Suprapubic skin (tissue), 4 donors: ENCODE measurements at regions not wholly inside any gene's neighbourhood (a gene's known extent, or its start where the extent isn't known, plus 50 kb on each side); places are given as distances from the start of the nearest gene placed in this dataset.

Experiments used
- DNase-seq, 2 donors: peaks; one replicate each; pipeline ENCODE4 v3.0.0-alpha.2; 2019; ENCODE audit warnings: low spot score in 2 of 2
- H3K27ac ChIP-seq: fragments of 200-600 bp; sonication (generic); one replicate; pipeline ENCODE4 v1.5.1; 2019
- H3K27me3 ChIP-seq: fragments of 200-600 bp; sonication (generic); one replicate; pipeline ENCODE4 v1.5.1; 2019
- H3K36me3 ChIP-seq: fragments of 200-600 bp; sonication (generic); one replicate; pipeline ENCODE4 v1.5.1; 2019
- H3K4me1 ChIP-seq: fragments of 200-600 bp; sonication (generic); one replicate; pipeline ENCODE4 v1.5.1; 2019
- H3K4me3 ChIP-seq: fragments of 200-600 bp; sonication (generic); one replicate; pipeline ENCODE4 v1.5.1; 2019; ENCODE audit warnings: mild to moderate bottlenecking
- H3K9me3 ChIP-seq: fragments of 200-600 bp; sonication (generic); one replicate; pipeline ENCODE4 v1.5.1; 2019
- EP300 ChIP-seq: sonication (generic); formaldehyde crosslinking; IDR thresholded peaks from one replicate; pipeline ENCODE4 v1.6.1; 2017; ENCODE audit warnings: antibody characterized with exemption
- POLR2A ChIP-seq, 2 donors: fragments of 450-650 bp; IDR thresholded peaks; one replicate each; pipeline ENCODE4 v1.6.1; 2017; ENCODE audit warnings: antibody characterized with exemption in 2 of 2, mild to moderate bottlenecking in 2 of 2, moderate library complexity in 2 of 2
- POLR2AphosphoS5 ChIP-seq, 3 donors: sonication (generic); formaldehyde crosslinking; IDR thresholded peaks; one replicate each; pipeline ENCODE4 v1.6.1; 2017; ENCODE audit warnings: antibody characterized with exemption in 3 of 3
- WGBS: methylation state at CpG from one replicate; pipeline ENCODE4 v1.1.5; 2018; 5-methylcytosine and 5-hydroxymethylcytosine counted together
- TF ChIP-seq, protein P1 (sequence below), 2 donors: fragments of 200-600 bp in 1 of 2; fragments of 450-650 bp in 1 of 2; sonication (generic) in 1 of 2; IDR thresholded peaks; one replicate each; pipeline ENCODE4 v1.5.1; 2016 to 2019; ENCODE audit warnings: antibody characterized with exemption in 2 of 2, mild to moderate bottlenecking in 1 of 2, moderate library complexity in 1 of 2

DNA sequence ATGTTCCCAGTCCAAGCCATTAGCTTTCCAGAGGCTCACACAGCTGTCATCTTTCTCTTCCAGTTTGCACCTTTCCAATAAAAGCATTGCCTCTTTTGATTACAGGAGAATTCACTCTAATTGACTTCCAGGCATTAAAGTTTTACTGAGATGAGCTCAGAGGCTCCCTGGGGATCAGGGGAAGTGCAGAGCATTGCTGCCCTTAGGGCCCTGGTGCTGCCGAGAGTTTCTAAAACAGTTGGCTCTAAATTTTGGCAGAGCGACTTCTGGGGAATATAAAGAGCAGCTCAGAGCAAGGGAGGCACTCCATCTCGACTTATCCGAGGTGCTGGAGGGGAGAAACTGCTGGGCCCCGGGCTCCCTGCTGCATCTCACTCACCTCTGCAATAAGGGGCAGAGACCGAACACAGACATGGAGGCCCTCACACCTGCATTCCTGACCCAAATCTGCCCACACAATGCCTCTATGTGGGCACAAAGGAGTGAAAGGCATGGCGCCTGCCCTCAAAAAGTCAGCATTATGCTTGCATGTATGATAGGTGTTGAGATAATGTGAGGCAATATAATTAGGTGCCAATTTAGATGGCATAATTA lies 61.7 kb downstream of the SCN11A start:
- Histone ChIP-seq H3K4me3 (no peak overlapping the region), H3K27ac (no peak overlapping the region), H3K36me3 (no peaks in the 10 kb centered on the region), H3K4me1 (no peaks in the 10 kb centered on the region), H3K27me3 (peaks cover 4% of the 10 kb centered on the region), H3K9me3 (no peaks in the 10 kb centered on the region)
- 45% methylated on average over 7 of the region's 7 CpGs for WGBS
- TF ChIP-seq POLR2AphosphoS5 (IDR thresholded peaks at IDR 0.05) (no peak), POLR2A (IDR thresholded peaks at IDR 0.05) (no peak), EP300 (no peak)
- TF ChIP-seq, protein P1, sequence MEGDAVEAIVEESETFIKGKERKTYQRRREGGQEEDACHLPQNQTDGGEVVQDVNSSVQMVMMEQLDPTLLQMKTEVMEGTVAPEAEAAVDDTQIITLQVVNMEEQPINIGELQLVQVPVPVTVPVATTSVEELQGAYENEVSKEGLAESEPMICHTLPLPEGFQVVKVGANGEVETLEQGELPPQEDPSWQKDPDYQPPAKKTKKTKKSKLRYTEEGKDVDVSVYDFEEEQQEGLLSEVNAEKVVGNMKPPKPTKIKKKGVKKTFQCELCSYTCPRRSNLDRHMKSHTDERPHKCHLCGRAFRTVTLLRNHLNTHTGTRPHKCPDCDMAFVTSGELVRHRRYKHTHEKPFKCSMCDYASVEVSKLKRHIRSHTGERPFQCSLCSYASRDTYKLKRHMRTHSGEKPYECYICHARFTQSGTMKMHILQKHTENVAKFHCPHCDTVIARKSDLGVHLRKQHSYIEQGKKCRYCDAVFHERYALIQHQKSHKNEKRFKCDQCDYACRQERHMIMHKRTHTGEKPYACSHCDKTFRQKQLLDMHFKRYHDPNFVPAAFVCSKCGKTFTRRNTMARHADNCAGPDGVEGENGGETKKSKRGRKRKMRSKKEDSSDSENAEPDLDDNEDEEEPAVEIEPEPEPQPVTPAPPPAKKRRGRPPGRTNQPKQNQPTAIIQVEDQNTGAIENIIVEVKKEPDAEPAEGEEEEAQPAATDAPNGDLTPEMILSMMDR (IDR thresholded peaks at IDR 0.05) = no peak
- DNase-seq = no peak

DNA sequence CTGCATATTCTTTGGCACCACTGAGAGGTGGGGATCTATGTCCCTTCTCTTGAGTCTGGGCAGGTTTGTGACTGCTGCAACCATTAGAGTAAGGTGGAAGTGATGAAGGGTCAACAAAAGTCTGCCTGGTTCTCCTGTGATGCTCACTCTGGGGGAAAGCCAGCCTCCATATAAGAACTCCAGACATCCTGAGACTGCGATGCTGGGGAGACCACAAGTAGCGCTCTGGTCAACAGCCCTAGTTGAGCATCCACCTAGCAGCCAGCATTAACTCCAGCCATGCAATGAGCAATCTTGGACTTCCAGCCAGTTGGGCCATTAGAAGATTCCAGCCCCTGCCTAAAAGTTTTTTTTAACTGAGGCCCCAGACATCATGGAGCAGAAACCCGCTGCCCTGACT lies 62.8 kb downstream of the SCN11A start:
- WGBS = 86% methylated on average over 3 of the region's 3 CpGs
- no peaks in the 10 kb centered on the region for H3K36me3 ChIP-seq
- H3K9me3 ChIP-seq = no peaks in the 10 kb centered on the region
- peaks cover 4% of the 10 kb centered on the region for H3K27me3 ChIP-seq
- TF ChIP-seq, protein P1 (IDR thresholded peaks at IDR 0.05) = no peak
- TF ChIP-seq POLR2AphosphoS5 (IDR thresholded peaks at IDR 0.05) = no peak
- no peak for TF ChIP-seq POLR2A (IDR thresholded peaks at IDR 0.05)
- TF ChIP-seq EP300 = no peak
- no peak for DNase-seq
- H3K27ac ChIP-seq = no peak overlapping the region
- H3K4me1 ChIP-seq = no peaks in the 10 kb centered on the region
- H3K4me3 ChIP-seq = no peak overlapping the region

DNA sequence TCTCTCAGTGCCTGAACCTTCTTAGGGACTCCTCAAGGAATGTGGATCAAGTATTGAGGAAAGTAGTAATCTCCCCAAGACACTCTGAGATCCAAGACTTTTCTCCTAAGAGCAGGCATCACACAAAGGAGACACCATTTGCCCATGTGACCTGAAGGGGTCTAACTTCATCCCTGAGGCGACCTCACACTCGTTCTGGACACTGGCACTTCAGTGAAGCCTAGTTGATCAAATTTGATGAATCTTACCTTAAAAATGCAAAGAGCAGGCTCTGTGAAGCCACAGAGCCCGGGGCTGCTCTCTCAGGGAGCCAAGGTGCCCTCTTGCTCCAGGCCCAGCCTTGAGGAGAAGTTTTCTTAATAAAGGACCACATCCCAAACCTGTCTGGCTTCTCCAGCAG lies 64.3 kb downstream of the SCN11A start:
- H3K27me3 ChIP-seq = peaks cover 4% of the 10 kb centered on the region
- no peaks in the 10 kb centered on the region for H3K36me3 ChIP-seq
- DNase-seq = no peak
- no peak overlapping the region for H3K4me3 ChIP-seq
- 78% methylated on average over 3 of the region's 3 CpGs for WGBS
- H3K27ac ChIP-seq = no peak overlapping the region
- TF ChIP-seq POLR2A (IDR thresholded peaks at IDR 0.05) (no peak), POLR2AphosphoS5 (IDR thresholded peaks at IDR 0.05) (no peak), EP300 (no peak)
- TF ChIP-seq, protein P1 (IDR thresholded peaks at IDR 0.05) = no peak
- H3K4me1 ChIP-seq = no peaks in the 10 kb centered on the region
- no peaks in the 10 kb centered on the region for H3K9me3 ChIP-seq

DNA sequence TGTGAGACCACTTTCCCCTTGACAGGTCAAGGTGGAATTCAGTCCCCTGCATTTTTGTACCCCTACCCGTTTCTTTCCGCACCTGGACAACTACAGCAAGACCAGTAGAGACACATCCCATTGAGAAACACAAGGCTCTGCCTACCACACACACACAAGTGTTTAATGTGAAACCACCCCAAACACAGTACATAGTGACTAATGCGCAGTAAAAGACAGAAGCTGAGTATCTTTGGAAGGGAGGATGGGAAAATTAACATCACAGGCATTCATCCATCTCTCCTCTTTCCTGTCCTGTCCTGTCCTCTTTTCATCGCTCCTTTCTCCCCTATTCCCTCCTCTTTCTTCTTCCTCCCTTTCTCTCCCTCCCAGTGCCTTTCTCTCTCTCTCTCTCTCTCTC lies 64.8 kb downstream of the SCN11A start:
- no peak for DNase-seq
- 96% methylated on average over 3 of the region's 4 CpGs for WGBS
- H3K27me3 ChIP-seq = peaks cover 4% of the 10 kb centered on the region

DNA sequence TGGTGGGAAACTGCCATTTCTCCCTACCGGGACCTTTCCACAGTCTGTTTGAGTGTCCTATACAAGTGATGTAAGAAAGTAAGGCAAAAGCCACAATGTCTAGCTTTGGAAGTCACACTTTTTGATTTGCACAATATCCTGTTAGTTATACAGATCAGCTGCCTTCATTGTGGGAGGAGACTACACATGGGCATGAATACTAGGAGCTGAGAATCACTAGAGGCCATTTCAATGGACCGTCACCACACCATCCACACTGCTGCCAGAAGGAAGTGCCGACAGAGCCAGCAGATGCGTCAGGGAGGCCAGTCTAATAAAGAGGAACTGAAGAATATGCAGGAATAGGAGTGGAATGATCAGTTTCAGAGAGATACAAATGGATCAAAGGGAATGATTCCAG lies 65.8 kb downstream of the SCN11A start:
- Histone ChIP-seq H3K27me3 (peaks cover 4% of the 10 kb centered on the region), H3K4me1 (no peaks in the 10 kb centered on the region), H3K27ac (no peak overlapping the region), H3K36me3 (no peaks in the 10 kb centered on the region), H3K4me3 (no peak overlapping the region), H3K9me3 (no peaks in the 10 kb centered on the region)
- DNase-seq = no peak
- 75% methylated on average over 4 of the region's 4 CpGs for WGBS
- TF ChIP-seq POLR2AphosphoS5 (IDR thresholded peaks at IDR 0.05) = no peak
- TF ChIP-seq, protein P1 (IDR thresholded peaks at IDR 0.05) = no peak
- no peak for TF ChIP-seq POLR2A (IDR thresholded peaks at IDR 0.05)
- no peak for TF ChIP-seq EP300

More for the DNA sequence above, 64.8 kb downstream of the SCN11A start:
- TF ChIP-seq EP300 (no peak), POLR2AphosphoS5 (IDR thresholded peaks at IDR 0.05) (no peak), POLR2A (IDR thresholded peaks at IDR 0.05) (no peak)
- TF ChIP-seq, protein P1 (IDR thresholded peaks at IDR 0.05) = no peak
- Histone ChIP-seq H3K27ac (no peak overlapping the region), H3K9me3 (no peaks in the 10 kb centered on the region), H3K36me3 (no peaks in the 10 kb centered on the region), H3K4me3 (no peak overlapping the region), H3K4me1 (no peaks in the 10 kb centered on the region)
